ENCODE measurements at regions not wholly inside any gene's neighbourhood (a gene's known extent, or its start where the extent isn't known, plus 50 kb on each side); places are given as distances from the start of the nearest gene placed in this dataset.
"Not testable (repeated sequence)": the region's sequence is repeated elsewhere in the genome, so short reads cannot be mapped to it uniquely, and the experiment has no call there.

DNA sequence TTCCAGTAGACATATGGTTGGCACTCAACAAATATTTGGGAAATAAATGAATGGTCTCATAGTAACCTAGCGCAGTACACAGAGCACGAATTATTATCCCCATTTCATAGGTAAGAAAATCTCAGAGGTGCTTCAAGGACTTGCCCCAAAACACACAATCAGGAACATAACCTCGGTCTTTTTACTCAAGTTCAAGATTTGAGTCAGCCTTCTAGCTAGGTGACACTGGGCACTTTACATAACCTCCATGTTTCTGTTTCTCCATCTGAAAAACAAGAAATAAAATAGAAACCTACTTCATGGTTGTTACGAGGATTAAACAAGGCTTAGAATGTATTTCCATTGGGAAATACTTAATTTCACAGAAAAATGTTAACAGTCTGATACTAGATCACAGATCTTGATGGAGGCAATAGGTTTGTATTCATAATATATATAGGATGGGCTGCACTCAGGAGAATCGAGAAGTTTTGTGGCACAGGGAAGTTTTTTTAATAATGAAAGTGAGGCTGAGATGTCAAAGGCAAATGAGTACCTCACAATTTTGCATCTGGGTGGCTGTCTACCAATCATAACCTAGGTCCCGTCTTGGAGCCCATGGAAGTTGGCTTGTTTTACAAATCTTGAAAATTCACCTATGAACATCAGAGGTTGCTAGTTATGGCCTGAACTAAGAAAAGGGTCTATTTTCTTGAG lies 147.4 kb upstream of the ZC3H12C start:
- no peak for DNase-seq

- peak; percentile 91 to 92 for DNase-seq
These were observed 146.8 kb upstream of the ZC3H12C start for GRCh38 chr11:109946322-109946846.

DNA sequence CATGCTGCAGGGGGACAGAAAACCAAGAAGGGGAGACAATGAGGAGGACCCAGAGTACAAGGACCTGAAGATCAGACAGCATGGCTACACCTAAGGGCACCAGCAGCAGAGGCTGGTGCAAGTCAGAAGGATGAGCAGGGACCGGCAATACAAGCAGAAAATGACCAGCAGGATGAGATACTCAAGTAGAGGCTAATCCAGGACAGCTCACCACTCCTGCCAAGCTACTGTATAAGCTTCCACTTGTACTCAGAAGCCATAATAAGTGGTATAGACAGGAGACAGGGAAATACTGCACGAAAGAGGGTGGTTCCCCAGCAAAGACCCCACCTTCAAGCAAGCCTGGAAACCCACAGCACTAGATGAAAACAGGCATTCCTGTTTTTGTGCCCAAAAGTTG lies 138.7 kb upstream of the ZC3H12C start:
- DNase-seq, result no peak

DNA sequence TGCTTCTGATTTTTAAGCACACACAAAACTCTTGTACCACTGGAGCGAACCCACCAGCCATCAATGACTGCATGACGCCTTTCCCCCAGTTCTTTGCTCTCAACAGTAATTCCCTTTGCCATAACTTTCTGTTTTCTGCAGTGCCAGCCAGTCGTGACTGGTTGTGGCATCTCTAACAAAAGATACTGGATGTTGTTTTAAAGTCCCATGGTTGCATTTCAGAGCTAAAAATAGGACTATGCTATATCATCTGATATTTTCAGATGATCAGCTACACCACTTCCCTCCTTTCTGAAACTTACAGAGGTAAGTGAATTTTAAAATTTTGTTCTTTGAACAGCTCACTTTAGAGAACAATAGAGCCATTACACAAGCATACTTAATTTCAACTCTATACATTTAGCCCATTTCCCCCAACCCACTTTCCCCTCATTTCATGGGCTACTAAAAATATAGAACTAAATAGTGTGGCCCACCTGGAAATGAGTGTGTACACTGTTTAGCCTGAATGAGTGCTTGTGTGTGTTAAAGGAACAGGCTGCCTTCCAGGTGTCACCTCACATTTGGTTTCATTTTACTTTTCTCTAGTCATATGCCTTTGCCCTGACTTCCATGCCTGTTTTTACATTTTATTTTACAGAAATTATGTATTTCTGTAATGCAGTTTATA lies 136.9 kb upstream of the ZC3H12C start:
- DNase-seq, result no peak

GRCh38 chr11:109957000-109957399 lies 136.2 kb upstream of the ZC3H12C start:
- no peak for DNase-seq

- DNase-seq, result no peak
These were observed 135.6 kb upstream of the ZC3H12C start for GRCh38 chr11:109957601-109958000.

- no peak for DNase-seq
These were observed 134.9 kb upstream of the ZC3H12C start for GRCh38 chr11:109958131-109958820.

GRCh38 chr11:109958821-109959166 lies 134.4 kb upstream of the ZC3H12C start:
- no peak for DNase-seq

GRCh38 chr11:109960831-109961230 lies 132.4 kb upstream of the ZC3H12C start:
- DNase-seq, result no peak

DNA sequence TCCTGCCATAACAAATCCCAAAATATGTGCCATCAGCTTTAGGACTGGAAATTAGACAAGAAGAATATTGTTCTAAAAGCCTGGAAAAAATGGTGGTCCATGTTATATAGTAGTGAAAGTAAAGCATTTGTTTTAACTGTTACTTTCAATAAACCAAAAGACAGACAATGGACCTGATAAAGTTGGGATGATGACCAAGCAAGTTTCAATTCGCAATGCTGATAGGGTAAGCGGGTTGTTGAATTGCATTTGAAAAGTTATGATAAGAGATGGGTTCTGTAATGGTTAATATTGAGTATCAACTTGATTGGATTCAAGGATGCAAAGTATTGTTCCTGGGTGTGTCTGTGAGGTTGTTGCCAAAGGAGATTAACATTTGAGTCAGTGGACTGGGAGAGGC lies 131.9 kb upstream of the ZC3H12C start:
- DNase-seq, result no peak

DNA sequence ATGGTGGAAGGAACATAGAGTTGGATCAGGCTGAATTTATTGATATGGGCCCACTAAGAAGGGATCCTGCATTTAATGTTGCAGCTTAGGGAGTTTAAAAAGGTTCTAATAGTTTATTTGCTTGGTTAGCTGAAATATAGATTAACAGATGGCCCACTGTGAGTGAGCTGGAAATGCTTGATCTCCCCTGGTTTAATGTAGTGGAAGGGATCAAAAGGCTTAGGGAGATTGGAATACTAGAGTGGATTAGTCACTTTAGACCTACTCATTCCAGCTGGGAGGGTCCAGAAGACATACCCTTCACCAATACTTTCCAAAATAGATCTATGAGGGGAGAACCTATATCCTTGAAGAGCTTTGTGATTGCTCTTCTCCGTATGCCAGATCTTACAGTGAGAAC lies 130.1 kb upstream of the ZC3H12C start:
- DNase-seq, result peak; percentile 75 to 76

- DNase-seq, result peak; percentile 28 to 79
These were observed 128.7 kb upstream of the ZC3H12C start for GRCh38 chr11:109964487-109964886.

DNA sequence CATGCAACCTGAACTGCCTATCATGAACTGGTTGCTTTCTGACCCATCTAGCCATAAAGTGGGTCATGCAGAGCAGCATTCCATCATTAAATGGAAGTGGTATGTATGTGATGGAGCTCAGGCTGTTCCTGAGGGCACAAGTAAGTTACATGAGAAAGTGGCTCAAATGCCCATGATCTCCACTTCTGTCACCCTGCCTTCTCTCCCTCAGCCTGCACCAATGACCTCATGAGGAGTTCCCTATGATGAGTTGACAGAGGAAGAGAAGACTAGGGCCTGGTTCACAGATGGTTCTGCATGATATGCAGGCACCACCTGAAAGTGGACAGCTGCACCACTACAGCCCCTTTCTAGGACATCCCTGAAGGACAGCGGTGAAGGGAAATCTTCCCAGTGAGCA lies 127.7 kb upstream of the ZC3H12C start:
- not testable (repeated sequence) for DNase-seq

DNA sequence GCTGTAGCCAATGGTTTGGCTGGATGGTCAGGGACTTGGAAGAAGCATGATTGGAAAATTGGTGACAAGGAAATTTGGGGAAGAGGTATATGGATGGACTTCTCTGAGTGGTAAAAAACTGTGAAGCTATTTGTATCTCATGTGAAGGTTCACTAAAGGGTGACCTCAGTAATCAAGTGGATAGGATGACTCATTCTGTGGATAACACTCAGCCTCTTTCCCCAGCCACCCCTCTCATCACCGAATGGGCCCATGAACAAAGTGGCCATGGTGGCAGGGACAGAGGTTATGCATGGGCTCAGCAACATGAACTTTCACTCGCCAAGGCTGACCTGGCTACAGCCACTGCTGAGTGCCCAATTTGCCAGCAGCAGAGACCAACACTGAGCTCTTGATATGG lies 127.3 kb upstream of the ZC3H12C start:
- DNase-seq, result not testable (repeated sequence)

DNA sequence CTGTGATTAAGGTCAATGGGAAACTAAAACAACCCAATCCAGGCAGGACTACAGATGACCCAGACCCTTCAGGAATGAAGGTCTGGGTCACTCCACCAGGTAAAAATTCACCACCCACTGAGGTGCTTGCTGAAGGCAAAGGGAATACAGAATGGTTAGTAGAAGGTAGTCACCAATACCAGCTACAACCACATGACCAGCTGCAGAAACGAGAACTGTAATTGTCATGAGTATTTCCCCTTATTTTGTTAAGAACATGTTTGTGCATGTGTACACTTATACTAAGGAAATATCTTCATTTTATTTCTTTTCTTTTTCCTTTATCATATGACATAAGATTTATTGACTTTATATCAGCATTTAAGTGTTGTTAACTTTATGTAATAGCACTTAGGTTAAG lies 126.1 kb upstream of the ZC3H12C start:
- DNase-seq, result not testable (repeated sequence)

- no peak for DNase-seq
These were observed 124.9 kb upstream of the ZC3H12C start for GRCh38 chr11:109968299-109968698.

DNA sequence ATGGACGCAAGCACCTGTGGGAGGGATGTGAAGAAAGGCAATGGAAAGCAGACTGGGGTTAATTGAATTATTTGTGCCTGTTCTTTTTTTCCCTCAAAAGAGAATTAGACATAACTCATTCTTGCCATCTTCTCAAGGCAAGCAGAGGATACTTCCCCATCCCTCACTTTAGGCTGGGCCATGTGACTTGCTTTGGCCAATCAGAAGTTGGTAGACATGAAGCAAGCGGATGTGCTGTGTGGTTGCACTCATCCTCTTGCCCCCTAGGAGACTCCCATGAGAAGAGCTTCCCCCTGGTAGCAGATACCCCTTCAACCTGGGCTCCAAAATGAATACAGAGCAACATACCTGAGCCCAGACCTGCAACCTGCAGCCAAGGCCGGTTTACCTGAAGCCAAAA lies 124.4 kb upstream of the ZC3H12C start:
- no peak for DNase-seq

GRCh38 chr11:109970516-109971183 lies 122.5 kb upstream of the ZC3H12C start:
- no peak for DNase-seq

- DNase-seq, result peak in 1 of 2 experiments; percentile 58
These were observed 122.0 kb upstream of the ZC3H12C start for GRCh38 chr11:109971184-109971523.

GRCh38 chr11:109972181-109972715 lies 120.9 kb upstream of the ZC3H12C start:
- no peak for DNase-seq

- DNase-seq, result no peak
These were observed 120.3 kb upstream of the ZC3H12C start for GRCh38 chr11:109972939-109973338.

- DNase-seq, result peak in 1 of 2 experiments; percentile 46
These were observed 119.7 kb upstream of the ZC3H12C start for GRCh38 chr11:109973486-109973885.

DNA sequence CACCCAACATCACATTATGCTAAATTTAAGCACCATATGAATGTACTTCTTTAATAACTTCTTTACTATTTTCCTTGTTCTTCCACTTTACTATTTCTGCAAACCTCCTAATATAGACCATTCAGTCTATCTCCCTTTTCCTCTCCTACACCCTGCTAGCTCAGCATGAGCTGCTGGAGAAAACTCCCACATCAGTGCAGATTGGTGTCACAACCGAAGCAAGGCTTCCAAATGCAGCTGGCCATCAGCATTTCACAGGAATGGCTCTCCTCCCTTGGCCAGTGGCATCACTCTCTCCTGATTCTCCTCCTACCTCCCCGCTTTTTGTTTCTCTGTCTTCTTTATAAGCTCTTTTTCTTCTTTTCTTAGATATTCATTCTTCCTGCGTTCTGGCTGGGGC lies 118.7 kb upstream of the ZC3H12C start:
- DNase-seq, result no peak
